BLaER1 treated with 17β-estradiol and CSF1 and Interleukin-3, amounts not matched to agents 10 nM and 100 nM (cell line): ENCODE measurements at regions not wholly inside any gene's neighbourhood (a gene's known extent, or its start where the extent isn't known, plus 50 kb on each side); places are given as distances from the start of the nearest gene placed in this dataset.

Experiments used
- H3K27ac ChIP-seq, 11 experiments: shearing (Covaris generic); formaldehyde crosslinking; 2 replicates each; pipeline ENCODE4 v1.8.1; 2022
- H3K27me3 ChIP-seq, 11 experiments: shearing (Covaris generic); formaldehyde crosslinking; 2 replicates each; pipeline ENCODE4 v1.8.1; 2022
- H3K36me3 ChIP-seq, 11 experiments: shearing (Covaris generic); formaldehyde crosslinking; 2 replicates each; pipeline ENCODE4 v1.8.1; 2022
- H3K4me1 ChIP-seq, 10 experiments: shearing (Covaris generic); formaldehyde crosslinking; 2 replicates each; pipeline ENCODE4 v1.8.1; 2022
- H3K4me2 ChIP-seq, 11 experiments: shearing (Covaris generic); formaldehyde crosslinking; 2 replicates each; pipeline ENCODE4 v1.8.1; 2022
- H3K4me3 ChIP-seq, 10 experiments: shearing (Covaris generic); formaldehyde crosslinking; 2 replicates each; pipeline ENCODE4 v1.8.1; 2022
- H3K9ac ChIP-seq, 11 experiments: shearing (Covaris generic); formaldehyde crosslinking; 2 replicates each; pipeline ENCODE4 v1.8.1; 2022
- H3K9me3 ChIP-seq, 11 experiments: shearing (Covaris generic); formaldehyde crosslinking; replicated peaks in 1 of 11; 2 replicates each; pipeline ENCODE4 v1.8.1; 2022
- H4K20me1 ChIP-seq, 11 experiments: shearing (Covaris generic); formaldehyde crosslinking; 2 replicates each; pipeline ENCODE4 v1.8.1; 2022
- Cebpa-rat ChIP-seq, 11 experiments: shearing (Covaris generic); IDR thresholded peaks; 2 replicates each; pipeline ENCODE4 v1.8.1; 2022

DNA sequence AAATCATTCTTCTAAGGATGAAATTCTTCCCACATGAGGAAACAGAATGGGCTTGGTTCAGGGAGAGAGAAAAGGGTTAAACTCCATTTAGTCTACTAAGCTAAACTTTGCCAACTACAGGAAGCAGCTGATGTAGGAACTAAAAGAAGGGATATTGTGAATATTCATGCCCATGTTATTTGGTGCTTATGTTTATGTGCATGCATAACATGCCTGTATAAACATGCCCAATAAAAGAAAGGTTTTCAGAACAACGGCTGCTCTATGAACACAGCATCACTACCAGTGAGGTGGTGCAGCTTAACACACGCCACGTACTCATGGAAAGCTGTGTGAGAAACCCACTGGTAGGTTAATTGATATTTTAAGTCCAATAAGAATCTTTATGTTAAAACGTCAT, 59.4 kb upstream of the VGLL4 start:
- H3K4me1 ChIP-seq = 0 out of 20 replicates have a peak, but pooled peaks cover 0 to 6% (median 0%) of the 10 kb centered on the region in 10 experiments
- no peaks in the 10 kb centered on the region for H4K20me1 ChIP-seq
- H3K4me3 ChIP-seq = no peak overlapping the region
- H3K36me3 ChIP-seq = no peaks in the 10 kb centered on the region
- no peak overlapping the region for H3K27ac ChIP-seq
- H3K4me2 ChIP-seq = no peak overlapping the region; a peak in 1 of 22 replicates
- 0 out of 22 replicates have a peak, but pooled peaks cover 0 to 4% (median 0%) of the 10 kb centered on the region in 11 experiments for H3K9me3 ChIP-seq
- H3K9ac ChIP-seq = no peak overlapping the region
- H3K27me3 ChIP-seq = no peaks in the 10 kb centered on the region
- no peak for TF ChIP-seq Cebpa-rat (IDR thresholded peaks at IDR 0.05)

DNA sequence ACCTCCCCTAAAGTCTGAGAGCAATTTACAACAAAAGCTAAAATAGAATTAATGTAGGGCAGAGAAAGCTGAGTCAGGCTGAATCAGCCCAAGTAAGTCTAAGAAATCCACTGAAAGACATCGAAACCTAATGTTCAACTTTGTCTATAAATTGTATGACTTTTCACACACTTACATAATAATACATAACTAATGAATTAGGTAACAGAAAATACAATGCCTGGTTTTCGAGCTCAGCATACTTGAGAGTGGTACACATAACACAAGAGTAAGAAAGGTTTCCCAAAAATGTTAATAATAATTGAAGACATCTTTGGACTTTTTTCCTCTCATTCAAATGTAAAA, 55.3 kb upstream of the VGLL4 start:
- Histone ChIP-seq H3K27me3 (no peaks in the 10 kb centered on the region), H3K9me3 (no peaks in the 10 kb centered on the region), H3K4me3 (no peak overlapping the region), H3K27ac (no peak overlapping the region), H3K9ac (no peak overlapping the region), H3K36me3 (no peaks in the 10 kb centered on the region), H3K4me1 (0 out of 20 replicates have a peak, but pooled peaks cover 0 to 6% (median 0%) of the 10 kb centered on the region in 10 experiments), H4K20me1 (no peaks in the 10 kb centered on the region), H3K4me2 (no peak overlapping the region)
- no peak for TF ChIP-seq Cebpa-rat (IDR thresholded peaks at IDR 0.05)

DNA sequence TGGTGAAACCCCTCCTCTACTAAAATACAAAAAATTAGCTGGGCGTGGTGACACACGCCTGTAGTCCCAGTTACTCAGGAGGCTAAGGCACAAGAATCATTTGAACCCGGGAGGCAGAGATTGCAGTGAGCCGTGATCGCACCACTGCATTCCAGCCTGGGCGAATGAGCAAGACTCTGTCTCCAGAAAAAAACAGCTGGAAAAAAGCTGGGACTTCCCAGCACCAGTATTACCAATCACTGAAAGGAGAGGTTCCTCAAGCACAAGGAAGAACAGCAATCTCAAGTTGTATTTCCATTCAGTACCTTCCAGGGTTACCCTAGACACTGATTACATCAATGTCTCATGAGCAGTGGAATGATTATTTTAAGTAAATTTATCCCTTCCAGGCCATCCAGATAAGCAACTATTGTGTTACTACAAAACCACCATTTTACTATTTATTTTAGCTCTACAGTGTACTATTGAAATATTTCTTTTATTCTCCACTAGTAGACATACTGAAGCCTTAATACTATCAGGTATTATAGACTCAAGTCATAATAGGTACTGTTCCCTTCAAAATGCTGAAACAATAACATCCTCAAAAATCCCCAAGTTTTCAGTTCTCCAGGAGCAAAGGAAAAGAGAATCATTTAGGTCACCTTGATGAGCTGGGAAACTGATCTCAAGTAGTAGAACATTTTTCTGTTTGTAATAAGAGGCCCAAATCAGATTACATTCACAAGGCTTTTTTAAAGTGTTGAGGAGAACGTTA, 54.8 kb upstream of the VGLL4 start:
- no peak overlapping the region for H3K4me2 ChIP-seq
- no peaks in the 10 kb centered on the region for H4K20me1 ChIP-seq
- H3K27ac ChIP-seq = no peak overlapping the region
- H3K27me3 ChIP-seq = no peaks in the 10 kb centered on the region
- H3K4me1 ChIP-seq = 0 out of 20 replicates have a peak, but pooled peaks cover 0 to 6% (median 0%) of the 10 kb centered on the region in 10 experiments
- H3K9ac ChIP-seq = no peak overlapping the region
- TF ChIP-seq Cebpa-rat (IDR thresholded peaks at IDR 0.05) = no peak
- no peaks in the 10 kb centered on the region for H3K36me3 ChIP-seq
- H3K9me3 ChIP-seq = no peaks in the 10 kb centered on the region
- no peak overlapping the region for H3K4me3 ChIP-seq

DNA sequence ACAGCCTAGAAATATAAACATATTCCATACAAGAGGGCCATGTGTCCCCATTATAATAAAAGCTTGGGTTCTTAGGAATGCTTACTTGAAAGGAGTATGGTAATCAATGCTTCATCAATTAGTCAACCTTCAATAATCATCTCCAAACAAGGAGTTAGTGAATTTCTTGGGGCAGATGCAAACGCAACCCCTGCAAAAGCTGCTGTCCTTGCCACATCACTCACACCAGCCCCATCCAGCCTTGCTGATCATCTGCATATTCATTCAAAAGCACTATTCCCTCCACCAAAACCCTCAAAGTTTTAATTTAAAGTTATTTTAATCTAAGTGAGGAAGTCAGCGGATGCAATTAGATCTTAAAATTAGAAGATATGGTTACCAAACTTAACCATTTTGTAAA, 54.0 kb upstream of the VGLL4 start:
- H3K9ac ChIP-seq = no peak overlapping the region
- H3K4me3 ChIP-seq = no peak overlapping the region
- H3K36me3 ChIP-seq = no peaks in the 10 kb centered on the region
- no peaks in the 10 kb centered on the region for H4K20me1 ChIP-seq
- H3K4me2 ChIP-seq = no peak overlapping the region
- TF ChIP-seq Cebpa-rat (IDR thresholded peaks at IDR 0.05) = no peak
- no peaks in the 10 kb centered on the region for H3K27me3 ChIP-seq
- no peak overlapping the region for H3K27ac ChIP-seq
- H3K9me3 ChIP-seq = no peaks in the 10 kb centered on the region
- no peaks in the 10 kb centered on the region; a peak in 1 of 20 replicates for H3K4me1 ChIP-seq

DNA sequence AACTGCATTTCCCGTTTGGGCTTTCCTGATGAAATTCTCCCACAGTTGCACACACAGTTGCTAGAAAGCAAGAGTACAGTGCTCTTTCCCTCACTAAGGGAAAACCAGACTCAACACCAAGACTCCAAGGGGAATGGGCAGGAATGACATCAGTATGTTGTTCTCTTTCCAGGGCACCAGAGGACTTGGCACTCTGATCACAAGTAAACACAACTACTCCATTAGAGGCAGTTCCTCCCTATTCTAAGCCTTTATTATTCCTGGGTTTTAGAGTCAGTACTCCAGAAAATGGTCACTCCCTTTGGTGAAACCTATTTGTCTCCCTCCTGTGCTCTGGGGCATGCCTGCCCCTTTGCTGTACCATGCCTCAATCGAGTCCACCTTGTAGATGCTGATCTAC, 52.3 kb upstream of the VGLL4 start:
- H3K9me3 ChIP-seq = no peaks in the 10 kb centered on the region
- no peak for TF ChIP-seq Cebpa-rat (IDR thresholded peaks at IDR 0.05)
- H3K4me2 ChIP-seq = no peak overlapping the region
- no peak overlapping the region for H3K9ac ChIP-seq
- no peaks in the 10 kb centered on the region for H4K20me1 ChIP-seq
- H3K36me3 ChIP-seq = no peaks in the 10 kb centered on the region
- H3K27ac ChIP-seq = no peak overlapping the region
- no peaks in the 10 kb centered on the region for H3K27me3 ChIP-seq
- no peak overlapping the region for H3K4me3 ChIP-seq
- no peaks in the 10 kb centered on the region; a peak in 1 of 20 replicates for H3K4me1 ChIP-seq
